Karpas-422 (cell line): ENCODE measurements at regions not wholly inside any gene's neighbourhood (a gene's known extent, or its start where the extent isn't known, plus 50 kb on each side); places are given as distances from the start of the nearest gene placed in this dataset.
"Not testable (repeated sequence)": the region's sequence is repeated elsewhere in the genome, so short reads cannot be mapped to it uniquely, and the experiment has no call there.

Experiments used
- DNase-seq: peaks from one replicate; pipeline ENCODE4 v3.0.0-alpha.2; 2015
- H2AFZ ChIP-seq: fragments of 200-600 bp; sonication (generic); 2 replicates; pipeline ENCODE4 v1.6.1; 2014; ENCODE audit warnings: antibody characterized with exemption, low read length, mixed read lengths
- H3K27ac ChIP-seq: fragments of 200-600 bp; sonication (generic); 2 replicates; pipeline ENCODE4 v1.5.1; 2014; ENCODE audit warnings: mild to moderate bottlenecking, low read length, moderate library complexity
- H3K27me3 ChIP-seq: fragments of 200-600 bp; sonication (generic); 2 replicates; pipeline ENCODE4 v1.6.1; 2014; ENCODE audit warnings: low read length, mixed read lengths
- H3K36me3 ChIP-seq: fragments of 200-600 bp; sonication (generic); 2 replicates; pipeline ENCODE4 v1.6.1; 2014; ENCODE audit warnings: low read length, mixed read lengths; ENCODE audit not compliant: insufficient read depth
- H3K4me1 ChIP-seq: fragments of 200-600 bp; sonication (generic); 2 replicates; pipeline ENCODE4 v1.6.1; 2014; ENCODE audit warnings: mild to moderate bottlenecking, low read length, mixed read lengths
- H3K4me2 ChIP-seq: fragments of 200-600 bp; sonication (generic); 2 replicates; pipeline ENCODE4 v1.6.1; 2014; ENCODE audit warnings: low read length, low read depth, mild to moderate bottlenecking; ENCODE audit not compliant: poor library complexity, severe bottlenecking
- H3K4me3 ChIP-seq: fragments of 200-600 bp; sonication (generic); 2 replicates; pipeline ENCODE4 v1.5.1; 2014; ENCODE audit warnings: mild to moderate bottlenecking, antibody characterized with exemption, low read length, mixed read lengths
- H3K79me2 ChIP-seq: fragments of 200-600 bp; sonication (generic); 2 replicates; pipeline ENCODE4 v1.6.1; 2014; ENCODE audit warnings: mild to moderate bottlenecking, low read length, mixed read lengths
- H3K9ac ChIP-seq: fragments of 200-600 bp; sonication (generic); 2 replicates; pipeline ENCODE4 v1.6.0; 2014; ENCODE audit warnings: low read length
- H3K9me2 ChIP-seq: fragments of 200-600 bp; sonication (generic), shearing (Covaris generic); replicated peaks from 2 replicates; pipeline ENCODE4 v1.6.0; 2014; ENCODE audit warnings: mild to moderate bottlenecking, low read length, moderate library complexity; ENCODE audit not compliant: insufficient read depth
- H3K9me3 ChIP-seq: fragments of 300-700, 200-600 bp; sonication (generic); 2 replicates; pipeline ENCODE4 v1.6.1; 2014; ENCODE audit warnings: low read length, mixed read lengths
- H4K20me1 ChIP-seq: fragments of 200-600 bp; sonication (generic); 2 replicates; pipeline ENCODE4 v1.6.1; 2014; ENCODE audit warnings: mild to moderate bottlenecking, antibody characterized with exemption, low read length, low read depth; ENCODE audit not compliant: insufficient read depth

GRCh38 chr4:167811958-167812357, 280.4 kb upstream of the ANXA10 start:
- no peaks in the 10 kb centered on the region for H4K20me1 ChIP-seq
- H3K4me2 ChIP-seq = no peak overlapping the region
- H3K36me3 ChIP-seq = no peaks in the 10 kb centered on the region
- DNase-seq = no peak
- H3K79me2 ChIP-seq = no peaks in the 10 kb centered on the region
- no peaks in the 10 kb centered on the region for H3K9me2 ChIP-seq
- no peak overlapping the region for H3K27ac ChIP-seq
- no peak overlapping the region for H3K4me3 ChIP-seq
- H2AFZ ChIP-seq = no peak overlapping the region
- no peak overlapping the region for H3K9ac ChIP-seq
- no peaks in the 10 kb centered on the region for H3K9me3 ChIP-seq
- H3K27me3 ChIP-seq = no peaks in the 10 kb centered on the region
- H3K4me1 ChIP-seq = no peaks in the 10 kb centered on the region

DNA sequence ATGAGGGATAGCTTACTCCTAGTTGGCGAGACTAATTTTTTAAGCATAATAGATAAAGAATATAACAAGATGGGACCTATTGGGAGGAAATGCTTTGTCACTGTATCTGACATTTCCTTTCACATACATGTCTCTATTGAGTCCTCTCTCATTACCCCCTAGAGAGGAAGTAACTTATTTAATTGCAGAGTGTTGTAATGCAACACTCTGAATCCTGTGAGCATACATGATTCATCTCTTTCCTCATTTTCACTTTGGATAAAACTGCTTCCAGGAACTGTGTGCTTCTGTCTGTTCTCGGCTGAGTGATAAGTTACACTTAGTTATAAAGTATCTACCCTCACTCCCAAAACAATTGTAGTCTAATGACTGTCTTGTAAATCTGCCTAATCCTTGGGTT, 266.1 kb upstream of the ANXA10 start:
- no peaks in the 10 kb centered on the region for H3K9me3 ChIP-seq
- H4K20me1 ChIP-seq = no peaks in the 10 kb centered on the region
- no peaks in the 10 kb centered on the region for H3K4me1 ChIP-seq
- no peak overlapping the region for H3K4me2 ChIP-seq
- no peak for DNase-seq
- H2AFZ ChIP-seq = no peak overlapping the region
- no peaks in the 10 kb centered on the region for H3K79me2 ChIP-seq
- no peak overlapping the region for H3K4me3 ChIP-seq
- H3K36me3 ChIP-seq = no peaks in the 10 kb centered on the region
- no peaks in the 10 kb centered on the region for H3K27me3 ChIP-seq
- no peaks in the 10 kb centered on the region for H3K9me2 ChIP-seq
- no peak overlapping the region for H3K9ac ChIP-seq
- no peak overlapping the region for H3K27ac ChIP-seq

DNA sequence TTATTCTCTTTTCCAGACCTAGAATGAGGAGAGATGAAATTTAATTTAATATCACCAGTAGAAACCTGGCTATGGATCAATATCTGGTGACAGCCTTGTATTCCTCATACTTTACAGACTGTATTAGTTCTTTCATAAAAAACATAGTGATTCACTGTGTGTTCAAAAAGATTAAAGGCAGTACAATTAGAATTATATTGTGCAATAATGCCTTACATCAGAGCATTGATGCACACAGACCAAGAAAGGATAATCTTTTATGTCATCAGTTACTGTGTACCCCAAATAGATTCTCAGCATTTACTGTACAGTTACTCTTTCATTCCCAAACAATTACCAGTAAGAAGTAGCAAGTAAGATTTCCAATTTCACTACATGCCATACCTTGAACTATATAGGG, 260.5 kb upstream of the ANXA10 start:
- Histone ChIP-seq H3K9me2 (no peaks in the 10 kb centered on the region), H3K4me2 (no peak overlapping the region), H4K20me1 (no peaks in the 10 kb centered on the region), H3K9me3 (no peaks in the 10 kb centered on the region), H3K36me3 (no peaks in the 10 kb centered on the region), H3K79me2 (no peaks in the 10 kb centered on the region), H3K27me3 (no peaks in the 10 kb centered on the region), H3K27ac (no peak overlapping the region), H2AFZ (no peak overlapping the region), H3K9ac (no peak overlapping the region), H3K4me3 (no peak overlapping the region), H3K4me1 (no peaks in the 10 kb centered on the region)
- DNase-seq = no peak

- DNase-seq = no peak
- Histone ChIP-seq H3K36me3 (no peaks in the 10 kb centered on the region), H3K9me3 (no peaks in the 10 kb centered on the region), H4K20me1 (no peaks in the 10 kb centered on the region), H3K4me3 (no peak overlapping the region), H3K9ac (no peak overlapping the region), H3K79me2 (no peaks in the 10 kb centered on the region), H3K27ac (no peak overlapping the region), H3K27me3 (no peaks in the 10 kb centered on the region), H3K4me2 (no peak overlapping the region), H3K4me1 (no peaks in the 10 kb centered on the region), H3K9me2 (no peaks in the 10 kb centered on the region), H2AFZ (no peak overlapping the region)
These were observed 253.7 kb upstream of the ANXA10 start for GRCh38 chr4:167838686-167839085.

DNA sequence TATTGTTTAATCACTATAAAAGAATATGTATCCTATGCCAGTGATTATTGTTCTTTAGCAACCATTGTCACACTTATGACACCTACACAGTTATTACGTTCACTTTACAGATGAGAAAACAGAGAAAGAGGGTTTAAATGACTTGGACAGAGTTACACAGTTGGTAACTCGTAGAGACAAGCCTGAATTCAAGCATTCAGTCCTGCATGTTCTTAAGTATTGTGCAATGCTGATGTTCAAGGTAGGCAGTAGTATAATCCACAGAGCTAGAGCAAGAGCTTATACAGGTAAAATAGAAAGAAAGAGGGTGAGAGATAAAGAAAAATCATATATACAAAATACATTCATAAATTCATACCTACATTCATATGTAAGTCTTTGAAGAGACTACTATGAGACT, 249.8 kb upstream of the ANXA10 start:
- no peaks in the 10 kb centered on the region for H3K79me2 ChIP-seq
- no peaks in the 10 kb centered on the region for H3K36me3 ChIP-seq
- no peak overlapping the region for H3K4me3 ChIP-seq
- H3K9ac ChIP-seq = no peak overlapping the region
- DNase-seq = no peak
- H3K27me3 ChIP-seq = no peaks in the 10 kb centered on the region
- H3K4me2 ChIP-seq = no peak overlapping the region
- H3K27ac ChIP-seq = no peak overlapping the region
- no peaks in the 10 kb centered on the region for H3K9me3 ChIP-seq
- no peaks in the 10 kb centered on the region for H3K4me1 ChIP-seq
- no peaks in the 10 kb centered on the region for H3K9me2 ChIP-seq
- no peak overlapping the region for H2AFZ ChIP-seq
- no peaks in the 10 kb centered on the region for H4K20me1 ChIP-seq

- Histone ChIP-seq H3K4me3 (no peak overlapping the region), H3K9ac (no peak overlapping the region), H3K79me2 (no peaks in the 10 kb centered on the region), H3K4me1 (no peaks in the 10 kb centered on the region), H3K27me3 (no peaks in the 10 kb centered on the region), H3K36me3 (no peaks in the 10 kb centered on the region), H3K27ac (no peak overlapping the region), H4K20me1 (no peaks in the 10 kb centered on the region), H3K9me2 (no peaks in the 10 kb centered on the region), H3K4me2 (no peak overlapping the region), H3K9me3 (no peaks in the 10 kb centered on the region), H2AFZ (no peak overlapping the region)
- no peak for DNase-seq
These were observed 237.5 kb upstream of the ANXA10 start for GRCh38 chr4:167854881-167855280.

GRCh38 chr4:167858127-167858526, 234.2 kb upstream of the ANXA10 start:
- H3K9ac ChIP-seq, H3K27me3 ChIP-seq, H4K20me1 ChIP-seq, H3K27ac ChIP-seq, H3K4me1 ChIP-seq, H2AFZ ChIP-seq, DNase-seq, H3K4me3 ChIP-seq, H3K4me2 ChIP-seq, H3K79me2 ChIP-seq, H3K9me3 ChIP-seq, H3K36me3 ChIP-seq, H3K9me2 ChIP-seq: not testable (repeated sequence)

DNA sequence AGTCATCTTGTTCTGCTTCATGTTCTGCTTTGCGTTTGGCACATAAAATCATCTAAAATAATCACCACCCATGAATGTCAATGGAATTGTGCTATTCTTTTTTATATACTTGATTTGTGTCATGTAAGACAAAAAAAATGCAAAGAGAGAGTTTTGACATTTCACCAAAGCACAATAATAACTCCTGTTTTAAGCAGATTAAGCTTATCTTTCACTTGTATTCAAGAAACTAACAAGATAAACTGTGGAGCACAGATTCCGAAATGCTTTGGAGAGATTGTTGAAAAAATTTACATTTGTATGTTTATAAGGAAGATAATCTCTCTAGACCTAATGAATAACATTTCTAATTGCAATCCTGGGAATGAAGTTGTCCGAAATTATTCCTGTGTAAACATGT, 225.1 kb upstream of the ANXA10 start:
- no peak overlapping the region for H3K27ac ChIP-seq
- H3K36me3 ChIP-seq = no peaks in the 10 kb centered on the region
- no peak overlapping the region for H3K9ac ChIP-seq
- H3K9me2 ChIP-seq = no peaks in the 10 kb centered on the region
- no peak overlapping the region for H2AFZ ChIP-seq
- no peaks in the 10 kb centered on the region for H3K9me3 ChIP-seq
- H3K79me2 ChIP-seq = no peaks in the 10 kb centered on the region
- H3K4me3 ChIP-seq = no peak overlapping the region
- H3K4me2 ChIP-seq = no peak overlapping the region
- H3K27me3 ChIP-seq = no peaks in the 10 kb centered on the region
- no peaks in the 10 kb centered on the region for H3K4me1 ChIP-seq
- H4K20me1 ChIP-seq = no peaks in the 10 kb centered on the region
- no peak for DNase-seq

- Histone ChIP-seq H3K9me2 (no peaks in the 10 kb centered on the region), H3K79me2 (no peaks in the 10 kb centered on the region), H3K27ac (no peak overlapping the region), H3K9me3 (no peaks in the 10 kb centered on the region), H3K27me3 (no peaks in the 10 kb centered on the region), H3K9ac (no peak overlapping the region), H3K4me2 (no peak overlapping the region), H3K4me1 (no peaks in the 10 kb centered on the region), H4K20me1 (no peaks in the 10 kb centered on the region), H3K36me3 (no peaks in the 10 kb centered on the region), H2AFZ (no peak overlapping the region), H3K4me3 (no peak overlapping the region)
- DNase-seq = no peak
These were observed 224.2 kb upstream of the ANXA10 start for GRCh38 chr4:167868163-167868562.
